ENCODE measurements at regions not wholly inside any gene's neighbourhood (a gene's known extent, or its start where the extent isn't known, plus 50 kb on each side); places are given as distances from the start of the nearest gene placed in this dataset.
A peak's percentile ranks its signal among the peaks of the same experiment; 100 is the strongest.

DNA sequence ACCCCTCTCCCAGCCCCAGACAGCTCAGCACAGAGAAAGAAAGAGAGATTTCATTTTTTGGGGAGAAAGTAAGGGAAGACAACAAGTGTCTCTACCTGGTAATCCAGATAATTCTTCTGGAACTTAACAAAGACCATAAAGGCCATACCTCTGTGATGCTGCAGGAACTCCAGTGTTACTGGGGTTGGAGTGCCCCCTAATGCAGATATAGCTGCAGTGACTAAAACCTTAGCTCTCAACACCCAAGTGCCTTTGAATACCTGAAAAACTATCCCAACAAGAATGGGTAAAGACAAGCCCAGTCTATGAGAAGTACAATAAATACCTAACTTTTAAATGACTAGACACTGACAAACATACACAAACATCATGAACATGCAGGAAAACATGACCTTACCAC, 365.3 kb upstream of the PTCHD4 start:
- DNase-seq = peak; percentile 12

DNA sequence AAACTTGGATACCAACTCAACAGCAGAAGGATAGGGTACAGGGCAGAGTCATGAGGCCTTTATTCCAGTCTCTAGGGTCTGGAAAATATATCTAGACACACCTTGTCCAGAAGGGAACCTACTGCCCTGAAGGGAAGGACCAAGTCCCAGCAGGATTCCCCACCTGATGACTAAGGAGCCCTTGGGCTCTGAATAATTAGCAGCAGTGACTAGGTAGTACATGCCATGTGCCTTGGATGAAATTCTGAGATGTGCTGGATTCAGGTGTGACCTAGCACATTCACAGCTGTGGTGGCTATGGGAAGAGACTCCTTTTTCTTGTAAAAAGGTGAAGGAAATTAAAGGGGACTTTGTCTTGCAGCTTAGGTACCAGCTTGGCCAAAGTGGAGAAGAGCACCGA, 364.3 kb upstream of the PTCHD4 start:
- DNase-seq = no peak

DNA sequence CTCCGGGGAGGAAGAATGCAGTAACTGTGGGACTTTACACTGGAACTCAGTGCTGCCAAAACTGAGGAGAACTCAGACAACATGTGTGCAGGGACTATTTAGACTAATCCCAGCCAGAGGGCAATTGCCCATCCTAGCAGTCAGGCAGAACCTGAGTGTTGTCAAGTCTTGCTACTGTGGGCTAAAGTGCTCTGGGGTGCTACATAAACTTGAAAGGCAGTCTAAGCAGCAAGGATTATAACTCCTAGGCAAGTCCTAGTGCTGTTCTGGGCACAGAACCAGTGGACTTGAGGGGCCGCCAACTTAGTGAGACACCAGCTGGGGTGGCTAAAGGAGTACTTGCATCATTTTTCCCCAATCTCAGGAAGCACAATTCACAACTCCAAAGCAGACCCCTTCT, 363.8 kb upstream of the PTCHD4 start:
- no peak for DNase-seq

DNA sequence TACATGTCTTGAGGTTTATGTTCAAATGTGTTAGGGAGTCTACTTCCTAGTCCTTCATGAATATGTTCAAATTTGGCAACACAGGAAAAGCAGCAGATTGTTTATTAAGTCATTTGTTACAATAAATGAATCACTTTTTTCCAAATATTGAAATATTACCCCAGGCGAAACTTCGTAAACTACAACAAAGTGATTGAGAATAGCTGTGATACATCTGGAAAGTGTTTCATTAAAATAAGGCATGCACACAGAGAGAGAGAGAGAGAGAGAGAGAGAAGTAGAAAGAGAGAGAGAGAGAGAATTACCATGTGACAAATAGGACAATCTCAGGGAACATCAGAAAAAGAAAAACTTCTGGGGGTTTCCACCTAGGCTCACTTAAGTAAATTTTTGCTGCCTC, 363.1 kb upstream of the PTCHD4 start:
- DNase-seq = no peak

DNA sequence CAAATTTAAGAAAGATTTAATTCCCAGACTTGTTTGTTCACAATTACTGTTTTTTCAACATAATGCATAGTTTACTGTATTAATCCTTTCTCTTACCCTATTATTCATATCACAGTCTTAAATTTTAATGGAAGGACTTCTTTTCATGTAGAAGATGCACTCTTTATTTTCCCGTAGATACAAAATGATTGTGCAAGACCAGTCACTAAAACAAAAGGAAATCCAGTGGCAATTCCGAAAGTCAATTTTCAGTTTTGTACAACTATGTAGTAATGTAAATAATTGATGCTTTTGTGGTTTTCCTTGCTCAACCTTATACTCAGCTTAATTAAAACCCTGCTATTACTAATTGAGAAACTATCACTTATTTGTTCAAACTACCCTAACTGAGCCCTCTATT, 361.5 kb upstream of the PTCHD4 start:
- DNase-seq = no peak

DNA sequence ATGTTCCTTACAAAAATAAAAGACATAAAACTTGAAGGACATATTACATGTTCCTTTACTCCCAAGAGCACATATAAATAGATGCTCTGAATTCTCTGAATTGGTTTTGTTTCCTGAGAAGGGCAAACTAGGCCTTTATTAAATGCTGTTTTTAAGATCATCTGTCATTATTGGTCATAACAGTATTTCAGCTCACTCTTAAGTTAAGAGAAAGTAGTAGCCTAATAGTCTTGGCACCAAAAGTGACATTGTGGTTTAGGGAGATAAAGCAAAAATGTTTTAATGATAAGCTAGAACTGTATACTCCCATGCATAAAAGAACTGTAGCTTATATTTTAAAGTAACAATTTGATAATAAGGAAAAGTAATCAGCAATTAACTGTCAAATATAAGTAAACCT, 361.1 kb upstream of the PTCHD4 start:
- DNase-seq = no peak

DNA sequence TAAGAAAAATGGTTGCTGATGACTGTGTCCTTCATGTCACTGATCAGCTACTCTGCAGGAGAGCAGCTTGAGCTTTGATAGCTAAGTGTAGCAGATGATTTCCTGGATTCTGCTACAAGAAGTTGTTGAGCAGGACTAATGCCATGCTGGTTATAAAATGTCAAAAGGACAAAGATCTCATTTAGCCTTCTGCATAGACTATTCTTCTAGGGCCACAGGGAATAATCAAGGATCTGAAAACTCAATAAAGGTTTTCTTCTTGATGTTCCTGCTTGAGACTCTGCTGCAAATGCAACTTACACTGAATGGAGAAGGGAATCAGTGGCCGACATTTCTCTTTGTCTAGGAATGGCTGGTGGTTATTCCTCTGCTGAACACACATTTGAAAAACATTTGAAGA, 360.3 kb upstream of the PTCHD4 start:
- no peak for DNase-seq

DNA sequence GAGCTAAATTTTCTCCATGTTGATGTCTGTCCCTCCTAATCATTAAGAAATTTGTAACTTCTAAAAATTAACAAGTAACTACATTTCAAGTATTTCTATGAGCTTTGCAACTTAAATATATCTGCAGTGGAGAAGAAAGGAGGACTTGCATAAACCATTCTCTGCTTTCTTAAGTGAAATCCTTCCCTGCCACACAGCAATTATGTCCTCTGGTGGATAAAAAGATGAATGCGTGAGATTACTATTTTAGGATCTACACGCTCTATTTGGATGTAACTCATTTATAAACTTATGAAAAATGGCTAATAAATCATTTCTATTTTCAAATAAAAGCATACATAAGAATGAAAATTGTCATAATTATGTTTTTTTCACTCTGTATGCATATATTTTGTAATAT, 338.0 kb upstream of the PTCHD4 start:
- DNase-seq = no peak

DNA sequence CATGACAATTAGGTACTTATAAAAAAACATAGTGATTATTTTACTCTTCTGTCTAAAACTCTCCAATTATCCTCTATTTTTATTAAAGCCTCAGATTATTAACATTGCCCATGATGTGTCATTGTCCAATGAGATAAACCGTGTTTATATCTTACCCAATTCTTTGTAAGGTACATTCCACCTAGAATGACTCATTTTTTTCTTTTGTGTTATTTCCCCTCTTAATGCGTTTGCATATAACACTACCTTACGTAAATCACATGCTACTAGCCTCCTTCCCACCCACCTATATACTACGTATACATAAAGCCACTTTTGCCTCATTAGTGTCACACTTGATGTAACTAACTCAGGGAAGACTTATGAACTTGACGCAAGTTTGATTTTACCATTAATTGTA, 336.3 kb upstream of the PTCHD4 start:
- no peak for DNase-seq

DNA sequence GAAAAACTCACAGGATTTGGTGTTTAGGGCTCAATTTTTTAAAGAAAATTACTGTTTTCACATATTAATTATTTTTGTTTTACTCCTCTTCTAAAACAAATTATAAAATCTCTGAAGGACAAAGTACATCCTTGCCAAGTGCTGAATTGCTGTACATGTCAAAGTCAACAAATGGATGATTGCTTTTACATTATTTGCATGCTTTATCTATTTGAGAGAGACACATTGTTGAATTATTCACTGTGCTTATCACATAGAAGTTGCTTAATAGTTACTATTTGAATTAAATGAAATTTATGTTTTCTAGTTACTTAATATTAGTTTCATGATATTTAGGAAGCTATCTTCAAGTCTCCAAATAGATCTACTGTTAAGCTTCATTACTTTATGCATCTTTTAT, 318.6 kb upstream of the PTCHD4 start:
- no peak for DNase-seq

DNA sequence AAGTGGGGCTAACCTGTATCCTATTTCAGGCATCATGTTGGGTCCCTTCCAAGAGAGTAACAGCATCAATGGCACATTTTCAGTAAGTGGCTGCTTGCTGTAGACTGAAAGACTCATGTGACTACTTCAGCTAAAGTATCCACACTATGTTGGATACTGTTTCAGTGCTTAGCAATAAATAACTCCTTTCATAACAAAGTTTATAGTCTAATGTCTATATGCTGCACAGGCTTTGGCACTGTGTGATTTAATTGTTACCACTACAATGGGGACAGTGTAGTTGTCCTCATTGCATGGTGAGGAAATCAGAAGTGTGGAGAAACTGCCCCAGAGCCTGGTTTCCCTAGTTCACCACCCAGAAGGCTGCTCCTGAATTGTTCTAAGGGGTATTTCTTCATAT, 318.0 kb upstream of the PTCHD4 start:
- peak; percentile 95 for DNase-seq

DNA sequence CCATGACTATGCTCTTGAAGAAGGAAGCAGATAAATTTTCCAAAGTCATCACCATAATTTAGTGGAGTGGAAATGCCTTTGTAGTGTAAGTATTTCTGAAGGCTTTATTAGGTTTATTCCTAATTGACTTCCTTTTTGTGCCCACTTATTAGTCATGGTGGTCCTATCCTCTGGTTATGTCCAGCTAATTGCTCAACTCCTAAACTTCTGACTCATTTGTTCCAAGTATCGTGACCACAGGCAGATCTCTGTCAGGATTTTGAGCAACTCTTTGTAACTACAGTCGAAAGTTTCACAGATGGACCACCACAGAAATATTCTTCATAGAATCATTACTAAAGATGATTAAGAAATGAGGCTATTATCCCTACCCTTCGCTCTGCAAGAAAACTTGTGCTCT, 315.6 kb upstream of the PTCHD4 start:
- no peak for DNase-seq

DNA sequence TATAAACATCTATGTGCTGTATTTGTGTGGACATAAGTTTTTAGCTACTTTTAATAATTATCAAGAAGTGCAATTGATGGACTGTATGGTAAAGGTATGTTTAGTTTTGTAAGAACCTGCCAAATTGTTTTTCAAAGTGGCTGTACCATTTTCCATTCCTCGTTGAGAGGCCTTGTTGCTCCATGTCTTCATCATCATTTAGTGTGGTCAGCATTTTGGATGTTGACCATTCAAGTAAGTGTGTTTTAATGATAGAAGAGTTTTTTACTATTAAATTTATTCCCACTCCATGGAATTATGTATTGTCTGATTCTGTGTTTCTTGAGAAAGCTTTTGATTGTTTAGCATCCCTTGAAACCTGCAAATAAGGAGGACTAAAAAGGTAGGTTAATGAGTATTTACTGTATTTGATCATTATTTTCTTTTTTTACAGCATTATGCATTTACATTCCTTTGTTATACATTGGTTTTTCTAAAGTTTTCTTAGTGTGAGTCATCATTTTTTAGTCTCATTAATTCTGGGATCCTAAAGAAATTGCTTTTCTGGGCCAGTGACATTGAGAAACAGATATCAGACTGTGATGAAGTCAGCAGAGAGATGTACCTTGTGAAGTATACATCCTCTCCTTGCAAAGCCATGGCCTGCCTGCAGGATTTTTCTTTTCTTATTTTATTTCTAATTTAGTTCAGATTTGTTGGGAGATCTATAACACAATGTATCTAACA, 312.8 kb upstream of the PTCHD4 start:
- no peak for DNase-seq

DNA sequence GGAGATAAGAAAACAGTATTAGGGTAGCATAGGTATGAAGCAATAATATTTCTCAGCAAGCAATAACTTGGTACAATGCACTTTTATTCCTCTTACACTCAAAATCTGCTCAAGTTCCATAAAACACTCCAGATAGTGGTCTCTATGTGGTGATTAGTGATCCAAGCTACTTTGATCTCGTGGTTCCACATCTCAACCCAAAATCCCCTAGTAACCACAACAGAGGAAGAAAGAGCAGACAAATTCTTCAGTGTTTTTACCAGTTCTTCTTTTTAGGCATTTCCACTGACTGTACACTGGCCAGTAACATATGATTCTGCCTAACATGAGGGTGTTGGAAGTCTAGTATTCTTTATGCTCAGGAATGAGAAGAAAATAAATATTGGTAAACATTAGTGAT, 309.0 kb upstream of the PTCHD4 start:
- DNase-seq = no peak

DNA sequence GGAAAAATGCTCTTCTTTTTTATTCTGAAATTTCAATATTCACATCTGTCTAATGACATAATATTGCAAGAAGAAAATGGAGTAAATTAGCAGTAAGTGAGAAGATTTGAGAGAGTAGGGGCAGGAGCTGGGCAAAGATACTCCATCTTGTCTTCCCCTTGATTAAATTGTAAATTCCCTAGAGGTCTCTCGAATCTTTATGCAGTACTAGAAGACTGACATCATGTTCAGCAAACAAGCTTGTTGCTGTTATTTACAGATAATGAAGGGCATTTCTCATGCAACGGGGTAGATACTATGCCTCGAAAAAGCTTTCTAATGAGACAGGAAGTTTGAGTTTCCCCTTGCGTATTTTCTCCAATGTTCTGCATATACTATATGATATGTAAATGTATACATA, 306.9 kb upstream of the PTCHD4 start:
- no peak for DNase-seq

DNA sequence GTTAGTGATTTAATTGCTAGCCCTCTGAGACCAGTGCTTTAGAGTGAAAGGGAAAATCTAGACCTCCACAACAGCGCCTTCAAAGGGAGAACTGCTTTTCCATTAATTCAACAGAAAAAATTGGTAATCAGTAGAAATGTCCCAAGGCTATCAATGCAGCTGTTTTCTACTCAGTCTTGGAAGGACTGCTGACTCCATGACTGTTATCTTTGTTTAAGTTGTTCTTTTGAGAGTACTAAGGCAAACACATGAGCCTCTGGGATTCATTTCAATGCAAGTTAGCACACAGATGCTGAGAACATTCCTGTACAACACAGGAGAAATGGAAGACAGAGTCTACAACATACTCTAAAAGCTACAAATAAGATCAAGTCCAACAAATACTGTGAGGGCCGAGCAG, 301.7 kb upstream of the PTCHD4 start:
- DNase-seq = no peak

DNA sequence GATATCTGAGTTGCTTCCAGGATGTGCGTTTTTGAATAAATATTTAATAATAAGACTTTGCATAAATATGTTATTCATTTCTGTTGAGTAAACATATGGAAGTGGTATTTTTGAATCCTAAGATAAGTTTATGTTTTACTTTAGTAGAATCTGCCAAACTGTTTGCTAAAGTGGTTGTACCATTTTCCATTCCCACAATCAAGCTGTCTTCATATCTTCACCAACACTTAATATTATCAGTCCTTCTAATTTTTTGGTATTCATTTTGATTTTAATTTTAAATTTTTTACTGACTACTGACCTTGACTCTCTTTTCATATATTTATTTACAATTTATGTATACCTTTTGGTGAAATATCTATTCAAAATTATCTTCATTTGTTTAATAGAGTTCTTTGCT, 293.9 kb upstream of the PTCHD4 start:
- DNase-seq = no peak

DNA sequence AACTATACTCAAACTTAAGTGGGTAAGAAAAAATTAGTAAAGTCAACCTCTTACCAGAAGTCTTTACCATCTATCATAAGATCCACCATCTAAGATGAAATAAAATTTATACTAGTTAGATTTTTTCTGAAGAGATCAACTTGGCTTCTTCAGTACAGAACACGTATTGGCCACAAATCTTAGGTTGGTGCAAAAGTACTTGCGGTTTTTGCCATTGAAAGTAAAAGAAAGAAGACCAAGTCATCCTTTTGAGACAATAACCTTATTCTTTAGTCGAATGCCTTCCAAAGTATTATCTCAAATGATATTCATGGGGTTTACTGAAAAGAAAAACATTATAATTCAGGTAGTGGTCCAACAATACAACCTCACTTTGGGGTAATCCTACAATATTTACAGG, 292.6 kb upstream of the PTCHD4 start:
- no peak for DNase-seq

DNA sequence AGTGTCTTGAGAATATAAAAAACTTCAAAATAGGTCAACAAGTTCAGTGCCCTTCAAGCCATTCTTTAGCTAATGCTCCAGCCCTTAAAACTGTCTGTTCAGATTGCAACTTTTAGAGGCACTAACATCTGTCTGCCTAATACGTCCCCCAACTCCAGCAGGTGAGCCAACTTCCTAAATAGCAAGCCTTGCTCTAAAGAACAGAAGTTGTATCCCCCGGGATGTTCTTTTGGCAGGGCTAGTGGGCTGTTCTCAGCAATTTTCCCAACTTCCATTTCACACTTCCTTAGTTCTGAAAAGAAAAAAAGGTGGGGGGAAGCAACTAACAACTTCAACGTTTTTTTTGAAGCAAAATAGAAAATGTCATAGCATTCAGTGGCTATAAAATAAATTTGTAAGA, 290.0 kb upstream of the PTCHD4 start:
- no peak for DNase-seq

DNA sequence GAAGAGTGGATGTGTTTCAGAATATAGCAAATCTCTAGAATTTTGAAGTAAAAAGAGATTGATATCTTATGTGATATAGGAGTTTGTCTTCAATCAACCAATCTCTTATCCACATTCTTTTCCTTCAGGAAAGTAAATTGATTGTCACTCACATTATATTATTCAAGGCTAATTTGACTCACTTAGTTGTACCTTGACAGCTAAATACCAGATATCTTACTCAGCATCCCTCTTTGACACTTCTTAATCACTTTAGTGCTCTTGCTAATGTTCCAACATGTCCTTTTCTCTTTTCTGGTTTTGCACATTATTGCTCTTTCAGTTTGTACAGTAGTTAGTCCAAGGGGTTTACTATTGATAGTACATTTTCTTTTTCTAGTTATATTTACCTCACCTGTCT, 286.9 kb upstream of the PTCHD4 start:
- no peak for DNase-seq

DNA sequence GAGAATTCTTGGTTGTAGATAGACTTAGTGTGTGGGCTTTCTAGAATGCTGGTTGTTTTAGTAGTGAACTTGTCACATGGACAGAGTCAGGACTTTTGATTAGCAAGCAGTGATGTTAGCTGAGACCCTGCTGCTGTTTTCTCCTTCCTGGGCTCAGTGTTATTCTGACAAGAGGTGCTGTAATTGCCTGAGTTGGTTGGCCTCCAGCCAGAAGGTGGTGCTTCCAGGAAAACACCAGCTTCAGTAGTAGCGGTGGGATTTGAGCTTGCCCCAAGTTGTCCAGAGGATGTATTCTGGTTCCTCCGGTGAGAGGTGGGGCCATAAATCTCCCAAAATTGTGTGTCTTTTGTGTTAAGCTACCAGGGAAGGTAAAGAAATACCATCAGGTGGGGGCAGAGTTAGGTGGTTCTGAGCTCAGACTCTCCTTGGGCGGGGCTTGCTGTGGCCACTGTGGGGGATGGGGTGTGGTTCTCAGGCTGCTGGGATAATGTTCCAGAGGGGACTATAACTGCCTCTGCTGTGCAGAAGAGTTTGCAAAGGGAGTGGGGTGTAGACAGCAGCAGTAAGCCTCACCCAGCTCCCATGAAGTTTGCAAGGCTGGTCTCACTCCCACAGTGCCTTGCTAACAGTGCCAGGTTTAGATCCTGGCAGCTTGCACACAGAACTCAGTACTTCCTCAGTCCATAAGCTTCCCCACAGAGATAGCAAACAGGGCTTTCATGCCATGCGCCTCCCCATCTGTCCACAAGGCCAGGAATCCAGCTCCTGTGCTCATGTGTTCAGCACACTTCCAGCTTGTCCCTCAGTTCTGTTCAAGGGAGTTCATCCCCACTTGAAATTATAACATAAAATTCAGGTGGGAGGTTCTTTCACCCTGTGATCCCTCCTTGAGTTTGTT, 278.4 kb upstream of the PTCHD4 start:
- peak; percentile 60 for DNase-seq

DNA sequence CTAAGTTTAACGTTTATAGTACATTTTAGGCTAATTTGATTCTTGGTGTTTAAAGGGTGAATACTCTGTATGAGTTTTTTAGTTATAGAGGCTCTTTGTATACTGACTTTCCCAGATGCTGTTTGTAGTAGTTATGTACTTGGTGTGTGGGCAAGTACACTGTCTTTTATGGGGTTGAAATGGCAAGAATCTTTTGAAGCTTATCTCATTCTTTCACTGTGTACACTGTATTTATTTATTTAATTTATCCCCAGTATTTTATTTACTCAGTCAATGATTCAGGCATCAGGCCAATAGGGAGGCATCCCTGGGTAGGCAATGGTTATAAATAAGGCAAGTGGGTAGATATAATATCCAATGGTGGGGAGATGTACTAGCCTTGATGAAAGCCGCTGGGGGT, 277.0 kb upstream of the PTCHD4 start:
- peak; percentile 45 for DNase-seq

DNA sequence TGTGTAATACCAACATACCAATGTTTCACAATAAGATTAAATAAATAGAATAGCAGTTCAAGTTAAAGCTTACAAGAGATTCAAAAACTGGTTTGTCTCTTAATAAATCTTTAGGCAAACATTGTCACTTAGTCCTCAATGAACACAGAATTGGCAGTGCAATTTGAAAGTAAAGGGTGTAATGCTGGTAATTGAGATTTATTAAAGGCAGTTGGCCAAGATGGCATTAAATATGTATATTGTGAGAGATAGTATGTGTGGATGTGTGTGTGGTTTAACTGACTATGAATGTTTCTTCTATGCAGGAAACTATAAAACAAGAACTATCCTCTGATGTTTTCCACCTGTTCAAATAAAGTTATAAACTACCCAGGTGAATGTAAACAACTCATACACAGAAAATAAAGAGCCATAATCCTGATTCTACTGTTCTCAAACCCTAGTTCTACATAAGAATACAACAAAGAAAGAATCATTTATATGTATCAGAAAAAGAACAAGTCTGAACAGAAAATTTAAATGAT, 267.9 kb upstream of the PTCHD4 start:
- peak; percentile 42 for DNase-seq

DNA sequence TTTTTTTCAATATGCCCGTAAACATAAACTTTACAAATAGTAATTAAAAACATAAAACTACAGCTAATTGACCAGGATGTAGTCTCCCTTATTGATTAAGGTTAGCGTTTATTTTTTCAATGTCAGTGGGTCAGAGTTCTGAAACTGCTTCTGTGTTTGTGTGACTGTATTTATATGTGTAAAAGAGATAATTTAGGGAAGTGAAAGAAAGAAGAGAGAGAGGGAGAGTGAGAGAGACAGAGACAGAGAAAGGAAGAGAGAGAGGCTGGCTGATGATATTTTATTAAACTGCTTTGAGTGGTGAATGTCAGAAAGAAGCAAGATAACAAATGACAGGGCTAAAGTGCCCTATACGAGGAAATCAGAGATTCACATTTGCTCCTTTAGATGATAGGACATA, 266.1 kb upstream of the PTCHD4 start:
- no peak for DNase-seq

Measured in NCI-H345 (cell line).